B cell (primary cell): ENCODE measurements at regions not wholly inside any gene's neighbourhood (a gene's known extent, or its start where the extent isn't known, plus 50 kb on each side); places are given as distances from the start of the nearest gene placed in this dataset.

ENCODE experiments used
- ATAC-seq: fragments of 200-7000 bp; cut with Tn5 transposase; one replicate; pipeline ENCODE4 v1.10.0; 2021; ENCODE audit warnings: low read depth, mild to moderate bottlenecking, moderate number of reproducible peaks, moderate library complexity
- CTCF ChIA-PET: fragments of 350-600 bp; sonication (Branson Sonifier 250); formaldehyde crosslinking; loops from one replicate; lab custom pipeline; 2021; ENCODE audit warnings: antibody characterized with exemption, inconsistent platforms; lab: Charles Lee
- POLR2A ChIA-PET: fragments of 350-600 bp; sonication (Branson Sonifier 250); formaldehyde crosslinking; loops from one replicate; lab custom pipeline; 2021; ENCODE audit warnings: antibody characterized with exemption; lab: Charles Lee
- DNase-seq: peaks from one replicate; pipeline ENCODE4 v3.0.0; 2013
- H2AFZ ChIP-seq: 2 replicates; pipeline ENCODE4 v1.6.1; 2012; ENCODE audit warnings: mild to moderate bottlenecking, low read depth, low read length; ENCODE audit not compliant: insufficient read depth, poor library complexity, severe bottlenecking
- H3K27ac ChIP-seq, 2 donors: 1 replicate in 1 of 2; 2 replicates in 1 of 2; pipeline ENCODE4 v1.5.1; 2012 to 2013; ENCODE audit warnings: low read length in 2 of 2, mild to moderate bottlenecking in 2 of 2, moderate library complexity in 1 of 2
- H3K27me3 ChIP-seq, 4 experiments: fragments of 200-600 bp in 1 of 4; sonication (generic) in 1 of 4; replicated peaks in 1 of 4; 1 replicate in 2 of 4; 2 replicates in 2 of 4; pipeline versions ENCODE4 v1.6.1 to v1.7.0; 2013 to 2016; ENCODE audit warnings: low read length in 3 of 4, mild to moderate bottlenecking in 2 of 4, mixed read lengths in 1 of 4, moderate library complexity in 1 of 4; ENCODE audit not compliant: insufficient read depth in 4 of 4, control insufficient read depth in 3 of 4; ENCODE audit errors: control extremely low read depth in 1 of 4
- H3K36me3 ChIP-seq, 2 experiments: replicated peaks in 1 of 2; 1 replicate in 1 of 2; 2 replicates in 1 of 2; pipeline versions ENCODE4 v1.6.1 to v1.7.1; 2013; ENCODE audit warnings: low read length in 1 of 2; ENCODE audit not compliant: insufficient read depth in 2 of 2, control insufficient read depth in 1 of 2; ENCODE audit errors: control extremely low read depth in 1 of 2, extremely low read depth in 1 of 2
- H3K4me1 ChIP-seq, 2 donors: fragments of 200-600 bp in 1 of 2; sonication (generic) in 1 of 2; 1 replicate in 1 of 2; 2 replicates in 1 of 2; pipeline versions ENCODE4 v1.5.1 to v1.6.1; 2013 to 2017; ENCODE audit warnings: low read length in 2 of 2; ENCODE audit not compliant: control insufficient read depth in 2 of 2, insufficient read depth in 2 of 2
- H3K4me2 ChIP-seq: replicated peaks from 2 replicates; pipeline ENCODE3; 2012; ENCODE audit warnings: mild to moderate bottlenecking, low read depth, low read length; ENCODE audit not compliant: poor library complexity, severe bottlenecking
- H3K4me3 ChIP-seq, 5 experiments: fragments of 200-600 bp in 1 of 5; sonication (generic) in 1 of 5; 1 replicate in 3 of 5; 2 replicates in 2 of 5; pipeline versions ENCODE4 v1.5.1 to v1.7.0; 2011 to 2016; ENCODE audit warnings: low read length in 4 of 5, mild to moderate bottlenecking in 4 of 5, low read depth in 2 of 5, control low read depth in 1 of 5, moderate library complexity in 1 of 5; ENCODE audit not compliant: insufficient read depth in 1 of 5; ENCODE audit errors: control extremely low read depth in 1 of 5, extremely low read depth in 1 of 5
- H3K79me2 ChIP-seq: fragments of 200-600 bp; sonication (generic); one replicate; pipeline ENCODE4 v1.6.0; 2016; ENCODE audit warnings: low read length; ENCODE audit not compliant: control insufficient read depth, insufficient read depth
- H3K9ac ChIP-seq: fragments of 200-600 bp; sonication (generic); 2 replicates; pipeline ENCODE4 v1.6.1; 2017; ENCODE audit warnings: mild to moderate bottlenecking, low read length, moderate library complexity
- H3K9me3 ChIP-seq, 3 donors: one replicate each; pipeline versions ENCODE4 v1.6.1 to v1.7.1; 2013; ENCODE audit warnings: low read length in 2 of 3; ENCODE audit not compliant: control insufficient read depth in 2 of 3, insufficient read depth in 1 of 3; ENCODE audit errors: control extremely low read depth in 1 of 3
- H4K20me1 ChIP-seq: 2 replicates; pipeline ENCODE4 v1.6.0; 2012; ENCODE audit warnings: mild to moderate bottlenecking, low read length; ENCODE audit not compliant: insufficient read depth, control insufficient read depth, poor library complexity, severe bottlenecking
- H3K27ac Mint-ChIP-seq: one replicate; pipeline ENCODE4 v1.8.0; 2021; ENCODE audit warnings: mixed read lengths
- H3K27me3 Mint-ChIP-seq: one replicate; pipeline ENCODE4 v1.8.0; 2021; ENCODE audit warnings: mixed read lengths
- H3K4me1 Mint-ChIP-seq: one replicate; pipeline ENCODE4 v1.8.0; 2021; ENCODE audit warnings: mixed read lengths
- H3K4me3 Mint-ChIP-seq: one replicate; pipeline ENCODE4 v1.8.0; 2021; ENCODE audit warnings: mixed read lengths
- H3K9me3 Mint-ChIP-seq: one replicate; pipeline ENCODE4 v1.8.0; 2022; ENCODE audit warnings: mixed read lengths; ENCODE audit not compliant: insufficient read depth
- EZH2 ChIP-seq: IDR thresholded peaks from 2 replicates; pipeline ENCODE4 v1.6.1; 2012; ENCODE audit warnings: borderline replicate concordance, low read depth, mild to moderate bottlenecking, moderate library complexity, low read length; ENCODE audit not compliant: insufficient read depth, poor library complexity, severe bottlenecking
- WGBS: methylation state at CpG from one replicate; pipeline ENCODE4 v1.1.5; 2013; ENCODE audit warnings: missing lambda C conversion rate; ENCODE audit not compliant: insufficient coverage; 5-methylcytosine and 5-hydroxymethylcytosine counted together
- intact Hi-C: fragments of 100-400 bp; cut with micrococcal nuclease; formaldehyde crosslinking; loops from one replicate; pipeline ENCODE4 v1.10.0; 2022
- TF ChIP-seq, protein P1 (sequence below): fragments of 200-600 bp; IDR thresholded peaks from one replicate; pipeline ENCODE4 v1.8.0; 2022; ENCODE audit warnings: antibody characterized with exemption, mild to moderate bottlenecking

DNA sequence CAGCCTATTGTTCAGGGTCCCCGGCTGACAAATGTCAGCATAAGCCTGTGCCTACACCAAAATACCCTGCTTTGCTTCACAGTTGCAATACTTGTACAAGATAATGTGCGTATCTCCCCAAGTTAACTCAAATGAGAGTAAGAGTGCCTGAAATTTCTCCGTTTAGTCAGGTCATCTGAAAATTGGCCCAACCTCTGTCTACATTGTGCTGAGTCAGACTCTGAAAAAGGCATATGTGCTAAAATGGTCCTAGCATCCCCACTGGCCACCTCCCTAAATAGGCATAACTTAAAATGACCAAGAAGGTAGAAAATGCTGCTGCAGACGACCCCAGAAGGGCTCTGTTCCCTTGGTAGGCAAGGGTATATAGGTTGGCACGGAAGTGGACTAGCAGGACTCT lies 1653.8 kb upstream of the DDX18 start:
- Mint-ChIP-seq H3K4me3 (no peak overlapping the region), H3K9me3 (peaks cover 11% of the 10 kb centered on the region), H3K27ac (no peak overlapping the region), H3K4me1 (no peaks in the 10 kb centered on the region), H3K27me3 (no peaks in the 10 kb centered on the region)
- Histone ChIP-seq H3K4me3 (no peak overlapping the region), H3K9ac (no peak overlapping the region), H3K9me3 (peaks cover 0 to 18% (median 3%) of the 10 kb centered on the region in 3 donors), H3K79me2 (no peaks in the 10 kb centered on the region), H2AFZ (no peak overlapping the region), H3K27ac (no peak overlapping the region), H3K27me3 (no peaks in the 10 kb centered on the region), H3K4me2 (no peak overlapping the region), H4K20me1 (no peaks in the 10 kb centered on the region), H3K4me1 (no peaks in the 10 kb centered on the region), H3K36me3 (no peaks in the 10 kb centered on the region)
- TF ChIP-seq EZH2, result no peak
- TF ChIP-seq, protein P1, sequence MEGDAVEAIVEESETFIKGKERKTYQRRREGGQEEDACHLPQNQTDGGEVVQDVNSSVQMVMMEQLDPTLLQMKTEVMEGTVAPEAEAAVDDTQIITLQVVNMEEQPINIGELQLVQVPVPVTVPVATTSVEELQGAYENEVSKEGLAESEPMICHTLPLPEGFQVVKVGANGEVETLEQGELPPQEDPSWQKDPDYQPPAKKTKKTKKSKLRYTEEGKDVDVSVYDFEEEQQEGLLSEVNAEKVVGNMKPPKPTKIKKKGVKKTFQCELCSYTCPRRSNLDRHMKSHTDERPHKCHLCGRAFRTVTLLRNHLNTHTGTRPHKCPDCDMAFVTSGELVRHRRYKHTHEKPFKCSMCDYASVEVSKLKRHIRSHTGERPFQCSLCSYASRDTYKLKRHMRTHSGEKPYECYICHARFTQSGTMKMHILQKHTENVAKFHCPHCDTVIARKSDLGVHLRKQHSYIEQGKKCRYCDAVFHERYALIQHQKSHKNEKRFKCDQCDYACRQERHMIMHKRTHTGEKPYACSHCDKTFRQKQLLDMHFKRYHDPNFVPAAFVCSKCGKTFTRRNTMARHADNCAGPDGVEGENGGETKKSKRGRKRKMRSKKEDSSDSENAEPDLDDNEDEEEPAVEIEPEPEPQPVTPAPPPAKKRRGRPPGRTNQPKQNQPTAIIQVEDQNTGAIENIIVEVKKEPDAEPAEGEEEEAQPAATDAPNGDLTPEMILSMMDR, result no peak
- DNase-seq (no peak), ATAC-seq (no peak)
- ChIA-PET CTCF (no interaction called here), POLR2A (no interaction called here)
- intact Hi-C loops, result no loop called here
- WGBS, result 81% methylated on average over 5 of the region's 5 CpGs

DNA sequence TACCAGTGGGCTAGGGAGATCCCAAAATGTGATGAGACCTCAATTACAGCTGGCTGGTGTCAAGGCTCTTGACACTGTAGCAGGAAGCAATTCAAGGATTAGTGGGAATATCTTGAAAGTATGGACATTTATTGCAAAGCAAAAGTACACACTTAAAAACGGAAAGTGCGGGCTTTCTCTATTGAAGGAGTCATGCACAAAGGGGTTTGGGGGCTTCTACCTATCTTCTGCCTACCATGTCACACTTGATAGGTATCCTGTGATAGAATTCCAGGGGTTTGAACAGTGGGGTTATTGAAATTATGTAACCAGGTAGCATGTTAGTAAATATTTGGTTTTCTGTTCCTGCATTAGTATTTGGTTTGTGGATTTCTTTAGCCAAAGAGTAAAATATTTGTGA lies 1652.1 kb upstream of the DDX18 start:
- peaks cover 0 to 18% (median 2%) of the 10 kb centered on the region in 3 donors for H3K9me3 ChIP-seq
- no peak overlapping the region for H3K27ac Mint-ChIP-seq
- no peak for TF ChIP-seq EZH2
- TF ChIP-seq, protein P1, result no peak
- H3K27me3 Mint-ChIP-seq, result no peaks in the 10 kb centered on the region
- no peak for ATAC-seq
- H3K4me3 ChIP-seq, result no peak overlapping the region
- H3K9me3 Mint-ChIP-seq, result peaks cover 9% of the 10 kb centered on the region
- ChIA-PET CTCF (no interaction called here), POLR2A (interaction anchor here (0.5 kb wide), 1 partner anchor 502 kb away, joined by 3 read pairs; no protein-coding TSS in a partner anchor)
- H3K4me1 ChIP-seq, result no peaks in the 10 kb centered on the region
- 100% methylated on average over 2 of the region's 2 CpGs for WGBS
- no peaks in the 10 kb centered on the region for H3K36me3 ChIP-seq
- H4K20me1 ChIP-seq, result no peaks in the 10 kb centered on the region
- no peaks in the 10 kb centered on the region for H3K27me3 ChIP-seq
- H3K4me3 Mint-ChIP-seq, result no peak overlapping the region
- no peak overlapping the region for H3K27ac ChIP-seq
- H3K79me2 ChIP-seq, result no peaks in the 10 kb centered on the region
- H3K4me1 Mint-ChIP-seq, result no peaks in the 10 kb centered on the region
- H2AFZ ChIP-seq, result no peak overlapping the region
- no peak overlapping the region for H3K4me2 ChIP-seq
- intact Hi-C loops, result no loop called here
- no peak for DNase-seq
- no peak overlapping the region for H3K9ac ChIP-seq
